DND-41 (cell line): ENCODE measurements at regions not wholly inside any gene's neighbourhood (a gene's known extent, or its start where the extent isn't known, plus 50 kb on each side); places are given as distances from the start of the nearest gene placed in this dataset.

Experiments used
- EZH2 ChIP-seq: IDR thresholded peaks from 3 replicates; pipeline ENCODE4 v1.6.1; 2012; ENCODE audit warnings: borderline replicate concordance, low read depth, mild to moderate bottlenecking, moderate library complexity, low read length, inconsistent platforms; ENCODE audit not compliant: severe bottlenecking
- TF ChIP-seq, protein P1 (sequence below): IDR thresholded peaks from 2 replicates; pipeline ENCODE4 v1.5.1; 2012; ENCODE audit warnings: borderline replicate concordance, low read length, moderate library complexity, mild to moderate bottlenecking; ENCODE audit not compliant: poor library complexity, severe bottlenecking; ENCODE audit errors: extremely low read depth

DNA sequence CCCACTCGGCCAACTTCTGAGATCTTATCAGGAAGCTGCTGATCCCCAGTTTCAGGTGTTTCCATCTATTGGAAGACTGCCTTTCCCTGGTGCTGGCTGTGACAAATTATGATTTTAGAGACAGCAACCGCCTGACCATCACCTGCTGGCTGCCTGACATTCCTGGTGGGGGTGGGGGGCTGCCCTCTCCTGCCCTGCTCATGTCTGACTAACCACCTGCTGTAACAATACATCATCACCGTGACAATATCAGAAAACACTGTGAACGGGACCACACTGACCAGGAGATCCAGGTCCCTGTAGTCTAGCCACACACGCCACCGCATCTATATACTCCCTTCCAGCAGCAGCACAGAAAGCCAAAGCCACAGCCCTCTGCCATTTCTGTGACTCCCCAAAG lies 537.5 kb downstream of the QKI start:
- TF ChIP-seq, protein P1, sequence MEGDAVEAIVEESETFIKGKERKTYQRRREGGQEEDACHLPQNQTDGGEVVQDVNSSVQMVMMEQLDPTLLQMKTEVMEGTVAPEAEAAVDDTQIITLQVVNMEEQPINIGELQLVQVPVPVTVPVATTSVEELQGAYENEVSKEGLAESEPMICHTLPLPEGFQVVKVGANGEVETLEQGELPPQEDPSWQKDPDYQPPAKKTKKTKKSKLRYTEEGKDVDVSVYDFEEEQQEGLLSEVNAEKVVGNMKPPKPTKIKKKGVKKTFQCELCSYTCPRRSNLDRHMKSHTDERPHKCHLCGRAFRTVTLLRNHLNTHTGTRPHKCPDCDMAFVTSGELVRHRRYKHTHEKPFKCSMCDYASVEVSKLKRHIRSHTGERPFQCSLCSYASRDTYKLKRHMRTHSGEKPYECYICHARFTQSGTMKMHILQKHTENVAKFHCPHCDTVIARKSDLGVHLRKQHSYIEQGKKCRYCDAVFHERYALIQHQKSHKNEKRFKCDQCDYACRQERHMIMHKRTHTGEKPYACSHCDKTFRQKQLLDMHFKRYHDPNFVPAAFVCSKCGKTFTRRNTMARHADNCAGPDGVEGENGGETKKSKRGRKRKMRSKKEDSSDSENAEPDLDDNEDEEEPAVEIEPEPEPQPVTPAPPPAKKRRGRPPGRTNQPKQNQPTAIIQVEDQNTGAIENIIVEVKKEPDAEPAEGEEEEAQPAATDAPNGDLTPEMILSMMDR: no peak
- TF ChIP-seq EZH2: no peak
